ENCODE measurements at regions not wholly inside any gene's neighbourhood (a gene's known extent, or its start where the extent isn't known, plus 50 kb on each side); places are given as distances from the start of the nearest gene placed in this dataset.

DNA sequence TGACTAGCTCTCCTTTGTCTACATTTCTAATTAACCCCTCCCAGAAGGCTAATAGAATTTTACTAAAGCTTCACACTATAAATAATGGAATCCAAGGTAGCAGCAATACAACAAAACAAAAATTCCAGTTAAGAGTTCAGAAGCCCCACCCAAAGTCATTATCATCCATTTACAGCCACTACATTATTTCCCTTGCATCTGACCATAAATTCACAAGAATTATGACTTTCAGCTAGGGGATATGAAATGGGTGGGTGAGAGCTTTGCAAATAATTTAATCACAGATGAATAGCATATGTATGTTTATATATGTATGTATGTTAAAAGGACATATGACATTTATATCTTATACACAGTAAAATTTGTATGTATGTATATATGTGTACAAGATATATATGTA lies 65.3 kb upstream of the PTGDR start:
- H3K27ac ChIP-seq = no peak overlapping the region
- no peak for DNase-seq
- H3K36me3 ChIP-seq (replicated peaks in 1 of 2) = no peaks in the 10 kb centered on the region
- H3K4me3 ChIP-seq = no peak overlapping the region
- intact Hi-C loops (cut with DNase I) = no loop called here
- no peaks in the 10 kb centered on the region for H3K4me1 ChIP-seq (replicated peaks in 1 of 2)
- TF ChIP-seq CTCF (IDR thresholded peaks at IDR 0.05) (no peak), POLR2A (IDR thresholded peaks at IDR 0.05) (no peak)
- peaks cover 2% of the 10 kb centered on the region for H3K27me3 ChIP-seq
- no peaks in the 10 kb centered on the region for H3K9me3 ChIP-seq (replicated peaks in 1 of 3)

GRCh38 chr14:52190337-52190931 lies 77.1 kb upstream of the PTGDR start:
- no peaks in the 10 kb centered on the region for H3K4me1 ChIP-seq (replicated peaks in 1 of 2)
- H3K36me3 ChIP-seq (replicated peaks in 1 of 2) = no peaks in the 10 kb centered on the region
- 70 to 92% (median 80%) methylated on average over 4 of the region's 4 CpGs for WGBS, 4 donors
- intact Hi-C loops (cut with DNase I) = no loop called here
- no peak for TF ChIP-seq POLR2A (IDR thresholded peaks at IDR 0.05)
- no peak for TF ChIP-seq CTCF (IDR thresholded peaks at IDR 0.05)
- no peak for DNase-seq
- H3K4me3 ChIP-seq = no peak overlapping the region
- no peak overlapping the region for H3K27ac ChIP-seq
- no peaks in the 10 kb centered on the region for H3K27me3 ChIP-seq
- H3K9me3 ChIP-seq (replicated peaks in 1 of 3) = no peaks in the 10 kb centered on the region

GRCh38 chr14:52189325-52189724 lies 78.2 kb upstream of the PTGDR start:
- WGBS, 4 donors = 50 to 66% (median 62%) methylated on average over 4 of the region's 4 CpGs
- TF ChIP-seq CTCF (IDR thresholded peaks at IDR 0.05) = no peak
- TF ChIP-seq POLR2A (IDR thresholded peaks at IDR 0.05) = no peak
- intact Hi-C loops (cut with DNase I) = no loop called here

DNA sequence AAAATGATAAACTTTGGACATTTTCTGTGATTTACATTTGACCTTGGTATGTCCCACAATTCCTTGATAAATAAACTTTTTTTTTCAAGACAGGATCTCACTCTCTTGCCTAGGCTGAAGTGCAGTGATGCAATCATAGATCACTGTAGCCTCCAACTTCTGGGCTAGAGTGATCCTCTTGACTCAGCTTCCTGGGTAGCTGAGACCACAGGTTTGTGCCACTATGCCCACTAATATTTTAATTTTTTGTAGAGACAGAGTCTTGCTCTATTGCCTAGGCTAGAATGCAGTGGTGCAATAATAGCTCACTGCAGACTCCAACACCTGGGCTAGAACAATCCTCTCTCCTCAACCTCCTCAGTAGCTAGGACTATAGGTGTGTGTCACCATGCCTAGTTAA lies 79.1 kb upstream of the PTGDR start:
- no peak for TF ChIP-seq CTCF (IDR thresholded peaks at IDR 0.05)
- no peak for TF ChIP-seq POLR2A (IDR thresholded peaks at IDR 0.05)
- Histone ChIP-seq H3K9me3 (replicated peaks in 1 of 3) (no peaks in the 10 kb centered on the region), H3K36me3 (replicated peaks in 1 of 2) (no peaks in the 10 kb centered on the region), H3K4me1 (replicated peaks in 1 of 2) (no peaks in the 10 kb centered on the region), H3K27ac (no peak overlapping the region), H3K4me3 (no peak overlapping the region), H3K27me3 (no peaks in the 10 kb centered on the region)
- DNase-seq = no peak
- intact Hi-C loops (cut with DNase I) = no loop called here

More at GRCh38 chr14:52189325-52189724, 78.2 kb upstream of the PTGDR start:
- Histone ChIP-seq H3K9me3 (replicated peaks in 1 of 3) (no peaks in the 10 kb centered on the region), H3K4me1 (replicated peaks in 1 of 2) (no peaks in the 10 kb centered on the region), H3K27me3 (no peaks in the 10 kb centered on the region), H3K36me3 (replicated peaks in 1 of 2) (no peaks in the 10 kb centered on the region), H3K27ac (no peak overlapping the region), H3K4me3 (no peak overlapping the region)
- no peak for DNase-seq

All from adrenal gland (tissue), 9 donors.